ENCODE measurements at regions not wholly inside any gene's neighbourhood (a gene's known extent, or its start where the extent isn't known, plus 50 kb on each side); places are given as distances from the start of the nearest gene placed in this dataset.

DNA sequence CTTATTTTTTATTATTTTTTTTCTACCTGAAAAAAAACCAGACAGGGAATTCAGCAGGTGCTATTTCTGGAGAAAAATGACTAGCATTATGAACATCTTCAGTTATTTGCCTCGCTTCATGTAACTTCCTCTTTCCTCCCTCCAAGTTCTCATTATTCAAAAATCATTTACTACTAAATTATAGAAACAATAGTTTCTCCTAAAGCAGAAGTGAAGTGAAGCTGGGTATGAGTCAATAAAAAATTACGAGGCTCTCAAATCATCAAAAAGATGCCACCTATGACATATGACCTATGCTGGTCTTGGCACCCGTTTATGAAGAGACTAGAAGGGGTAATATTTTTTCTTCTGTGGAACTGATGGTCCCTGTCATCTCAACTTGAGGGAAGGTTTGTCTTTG, 145.0 kb upstream of the AADAT start (continued):
- TF ChIP-seq, protein P1, sequence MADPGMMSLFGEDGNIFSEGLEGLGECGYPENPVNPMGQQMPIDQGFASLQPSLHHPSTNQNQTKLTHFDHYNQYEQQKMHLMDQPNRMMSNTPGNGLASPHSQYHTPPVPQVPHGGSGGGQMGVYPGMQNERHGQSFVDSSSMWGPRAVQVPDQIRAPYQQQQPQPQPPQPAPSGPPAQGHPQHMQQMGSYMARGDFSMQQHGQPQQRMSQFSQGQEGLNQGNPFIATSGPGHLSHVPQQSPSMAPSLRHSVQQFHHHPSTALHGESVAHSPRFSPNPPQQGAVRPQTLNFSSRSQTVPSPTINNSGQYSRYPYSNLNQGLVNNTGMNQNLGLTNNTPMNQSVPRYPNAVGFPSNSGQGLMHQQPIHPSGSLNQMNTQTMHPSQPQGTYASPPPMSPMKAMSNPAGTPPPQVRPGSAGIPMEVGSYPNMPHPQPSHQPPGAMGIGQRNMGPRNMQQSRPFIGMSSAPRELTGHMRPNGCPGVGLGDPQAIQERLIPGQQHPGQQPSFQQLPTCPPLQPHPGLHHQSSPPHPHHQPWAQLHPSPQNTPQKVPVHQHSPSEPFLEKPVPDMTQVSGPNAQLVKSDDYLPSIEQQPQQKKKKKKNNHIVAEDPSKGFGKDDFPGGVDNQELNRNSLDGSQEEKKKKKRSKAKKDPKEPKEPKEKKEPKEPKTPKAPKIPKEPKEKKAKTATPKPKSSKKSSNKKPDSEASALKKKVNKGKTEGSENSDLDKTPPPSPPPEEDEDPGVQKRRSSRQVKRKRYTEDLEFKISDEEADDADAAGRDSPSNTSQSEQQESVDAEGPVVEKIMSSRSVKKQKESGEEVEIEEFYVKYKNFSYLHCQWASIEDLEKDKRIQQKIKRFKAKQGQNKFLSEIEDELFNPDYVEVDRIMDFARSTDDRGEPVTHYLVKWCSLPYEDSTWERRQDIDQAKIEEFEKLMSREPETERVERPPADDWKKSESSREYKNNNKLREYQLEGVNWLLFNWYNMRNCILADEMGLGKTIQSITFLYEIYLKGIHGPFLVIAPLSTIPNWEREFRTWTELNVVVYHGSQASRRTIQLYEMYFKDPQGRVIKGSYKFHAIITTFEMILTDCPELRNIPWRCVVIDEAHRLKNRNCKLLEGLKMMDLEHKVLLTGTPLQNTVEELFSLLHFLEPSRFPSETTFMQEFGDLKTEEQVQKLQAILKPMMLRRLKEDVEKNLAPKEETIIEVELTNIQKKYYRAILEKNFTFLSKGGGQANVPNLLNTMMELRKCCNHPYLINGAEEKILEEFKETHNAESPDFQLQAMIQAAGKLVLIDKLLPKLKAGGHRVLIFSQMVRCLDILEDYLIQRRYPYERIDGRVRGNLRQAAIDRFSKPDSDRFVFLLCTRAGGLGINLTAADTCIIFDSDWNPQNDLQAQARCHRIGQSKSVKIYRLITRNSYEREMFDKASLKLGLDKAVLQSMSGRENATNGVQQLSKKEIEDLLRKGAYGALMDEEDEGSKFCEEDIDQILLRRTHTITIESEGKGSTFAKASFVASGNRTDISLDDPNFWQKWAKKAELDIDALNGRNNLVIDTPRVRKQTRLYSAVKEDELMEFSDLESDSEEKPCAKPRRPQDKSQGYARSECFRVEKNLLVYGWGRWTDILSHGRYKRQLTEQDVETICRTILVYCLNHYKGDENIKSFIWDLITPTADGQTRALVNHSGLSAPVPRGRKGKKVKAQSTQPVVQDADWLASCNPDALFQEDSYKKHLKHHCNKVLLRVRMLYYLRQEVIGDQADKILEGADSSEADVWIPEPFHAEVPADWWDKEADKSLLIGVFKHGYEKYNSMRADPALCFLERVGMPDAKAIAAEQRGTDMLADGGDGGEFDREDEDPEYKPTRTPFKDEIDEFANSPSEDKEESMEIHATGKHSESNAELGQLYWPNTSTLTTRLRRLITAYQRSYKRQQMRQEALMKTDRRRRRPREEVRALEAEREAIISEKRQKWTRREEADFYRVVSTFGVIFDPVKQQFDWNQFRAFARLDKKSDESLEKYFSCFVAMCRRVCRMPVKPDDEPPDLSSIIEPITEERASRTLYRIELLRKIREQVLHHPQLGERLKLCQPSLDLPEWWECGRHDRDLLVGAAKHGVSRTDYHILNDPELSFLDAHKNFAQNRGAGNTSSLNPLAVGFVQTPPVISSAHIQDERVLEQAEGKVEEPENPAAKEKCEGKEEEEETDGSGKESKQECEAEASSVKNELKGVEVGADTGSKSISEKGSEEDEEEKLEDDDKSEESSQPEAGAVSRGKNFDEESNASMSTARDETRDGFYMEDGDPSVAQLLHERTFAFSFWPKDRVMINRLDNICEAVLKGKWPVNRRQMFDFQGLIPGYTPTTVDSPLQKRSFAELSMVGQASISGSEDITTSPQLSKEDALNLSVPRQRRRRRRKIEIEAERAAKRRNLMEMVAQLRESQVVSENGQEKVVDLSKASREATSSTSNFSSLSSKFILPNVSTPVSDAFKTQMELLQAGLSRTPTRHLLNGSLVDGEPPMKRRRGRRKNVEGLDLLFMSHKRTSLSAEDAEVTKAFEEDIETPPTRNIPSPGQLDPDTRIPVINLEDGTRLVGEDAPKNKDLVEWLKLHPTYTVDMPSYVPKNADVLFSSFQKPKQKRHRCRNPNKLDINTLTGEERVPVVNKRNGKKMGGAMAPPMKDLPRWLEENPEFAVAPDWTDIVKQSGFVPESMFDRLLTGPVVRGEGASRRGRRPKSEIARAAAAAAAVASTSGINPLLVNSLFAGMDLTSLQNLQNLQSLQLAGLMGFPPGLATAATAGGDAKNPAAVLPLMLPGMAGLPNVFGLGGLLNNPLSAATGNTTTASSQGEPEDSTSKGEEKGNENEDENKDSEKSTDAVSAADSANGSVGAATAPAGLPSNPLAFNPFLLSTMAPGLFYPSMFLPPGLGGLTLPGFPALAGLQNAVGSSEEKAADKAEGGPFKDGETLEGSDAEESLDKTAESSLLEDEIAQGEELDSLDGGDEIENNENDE (IDR thresholded peaks at IDR 0.05; ENCODE audit: insufficient replicate concordance, low read length) = no peak
- no peak for TF ChIP-seq SP2 (IDR thresholded peaks at IDR 0.05; ENCODE audit: low read length)
- TF ChIP-seq ZNF274 (IDR thresholded peaks at IDR 0.05; ENCODE audit: borderline replicate concordance, extremely low read depth, low read length) = no peak
- no peak for TF ChIP-seq TBP (IDR thresholded peaks at IDR 0.05; ENCODE audit: low read depth, low read length)
- no peak for TF ChIP-seq TAF1 (IDR thresholded peaks at IDR 0.05; ENCODE audit: low read depth, low read length)
- no peak for TF ChIP-seq HDAC2 (IDR thresholded peaks at IDR 0.05; ENCODE audit: borderline replicate concordance in 1 of 2, low read depth in 2 of 2, low read length in 2 of 2)
- no peak for TF ChIP-seq CREB1 (IDR thresholded peaks at IDR 0.05)
- no peak for TF ChIP-seq YY1 (IDR thresholded peaks at IDR 0.05; ENCODE audit: low read depth, low read length)
- TF ChIP-seq, protein P2, sequence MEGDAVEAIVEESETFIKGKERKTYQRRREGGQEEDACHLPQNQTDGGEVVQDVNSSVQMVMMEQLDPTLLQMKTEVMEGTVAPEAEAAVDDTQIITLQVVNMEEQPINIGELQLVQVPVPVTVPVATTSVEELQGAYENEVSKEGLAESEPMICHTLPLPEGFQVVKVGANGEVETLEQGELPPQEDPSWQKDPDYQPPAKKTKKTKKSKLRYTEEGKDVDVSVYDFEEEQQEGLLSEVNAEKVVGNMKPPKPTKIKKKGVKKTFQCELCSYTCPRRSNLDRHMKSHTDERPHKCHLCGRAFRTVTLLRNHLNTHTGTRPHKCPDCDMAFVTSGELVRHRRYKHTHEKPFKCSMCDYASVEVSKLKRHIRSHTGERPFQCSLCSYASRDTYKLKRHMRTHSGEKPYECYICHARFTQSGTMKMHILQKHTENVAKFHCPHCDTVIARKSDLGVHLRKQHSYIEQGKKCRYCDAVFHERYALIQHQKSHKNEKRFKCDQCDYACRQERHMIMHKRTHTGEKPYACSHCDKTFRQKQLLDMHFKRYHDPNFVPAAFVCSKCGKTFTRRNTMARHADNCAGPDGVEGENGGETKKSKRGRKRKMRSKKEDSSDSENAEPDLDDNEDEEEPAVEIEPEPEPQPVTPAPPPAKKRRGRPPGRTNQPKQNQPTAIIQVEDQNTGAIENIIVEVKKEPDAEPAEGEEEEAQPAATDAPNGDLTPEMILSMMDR (IDR thresholded peaks at IDR 0.05; ENCODE audit: control extremely low read depth in 1 of 3, insufficient read depth in 1 of 3, low read depth in 1 of 3, low read length in 3 of 3) = no peak
